Heart right ventricle (tissue), 16 donors: ENCODE measurements at regions not wholly inside any gene's neighbourhood (a gene's known extent, or its start where the extent isn't known, plus 50 kb on each side); places are given as distances from the start of the nearest gene placed in this dataset.

Experiments used
- ATAC-seq, 8 donors: fragments of 200-7000 bp; cut with Tn5 transposase; one replicate each; pipeline ENCODE4 v1.9.1; 2020; ENCODE audit warnings: mild to moderate bottlenecking in 8 of 8, moderate library complexity in 8 of 8, moderate number of reproducible peaks in 1 of 8
- DNase-seq, 2 donors: peaks; one replicate each; pipeline ENCODE4 v3.0.0-alpha.2; 2020
- H3K27ac ChIP-seq, 10 donors: fragments of 200-600 bp; sonication (generic) in 2 of 10; one replicate each; pipeline versions ENCODE4 v1.5.0 to v1.8.0; 2020 to 2022; ENCODE audit warnings: mild to moderate bottlenecking in 3 of 10
- H3K27me3 ChIP-seq, 7 donors: fragments of 200-600 bp; one replicate each; pipeline ENCODE4 v1.8.0; 2021 to 2022; ENCODE audit warnings: mild to moderate bottlenecking in 2 of 7
- H3K36me3 ChIP-seq, 9 donors: fragments of 200-600 bp; sonication (generic) in 1 of 9; one replicate each; pipeline versions ENCODE4 v1.5.0 to v1.8.0; 2020 to 2022; ENCODE audit warnings: mild to moderate bottlenecking in 2 of 9
- H3K4me1 ChIP-seq, 9 donors: fragments of 200-600 bp; sonication (generic) in 1 of 9; one replicate each; pipeline versions ENCODE4 v1.5.0 to v1.8.0; 2020 to 2022; ENCODE audit warnings: mild to moderate bottlenecking in 4 of 9
- H3K4me3 ChIP-seq, 10 donors: fragments of 200-600 bp; sonication (generic) in 2 of 10; one replicate each; pipeline versions ENCODE4 v1.5.0 to v1.8.0; 2020 to 2022; ENCODE audit warnings: mild to moderate bottlenecking in 7 of 10, moderate library complexity in 2 of 10
- H3K9me3 ChIP-seq, 11 donors: fragments of 200-600 bp in 10 of 11; sonication (generic) in 2 of 11; one replicate each; pipeline versions ENCODE4 v1.5.0 to v1.8.0; 2013 to 2022; ENCODE audit warnings: mild to moderate bottlenecking in 2 of 11, control low read depth in 1 of 11, moderate library complexity in 1 of 11
- CTCF ChIP-seq, 9 donors: fragments of 200-600 bp; sonication (generic) in 2 of 9; IDR thresholded peaks; one replicate each; pipeline versions ENCODE4 v1.5.0 to v1.8.0; 2021 to 2022; ENCODE audit warnings: antibody characterized with exemption in 9 of 9, mild to moderate bottlenecking in 5 of 9, moderate library complexity in 1 of 9
- WGBS, 2 donors: extraction: QIAGEN DNeasy Blood & Tissue Kit; methylation state at CpG; one replicate each; pipeline ENCODE4 v1.1.7; 2013; ENCODE audit warnings: inconsistent platforms in 1 of 2; 5-methylcytosine and 5-hydroxymethylcytosine counted together
- intact Hi-C, 10 donors: fragments of 100-400 bp; cut with DNase I; formaldehyde crosslinking; loops; one replicate each; pipeline versions ENCODE4 v1.11.1 to v1.14.2; 2022
- donor health status: Arrhythmogenic right ventricular cardiomyopathy.
- donor health status: ischemic (EF 13 %, LVEDD 7.1; RV severe dilation, severe dysfunction).
- donor health status: healthy with polysubstance abuse.
- donor health status: DM: no; HTN: yes; CAD: no.
- donor health status: DM: no; HTN: no; CAD: no.
- donor health status: ischemic (EF 25% LVEDD 6.9; RV normal size, moderate dysfunction).
- donor health status: ischemic (EF 25% LVEDD 5.7; RV mildly dilated, moderate dysfunction).
- donor health status: healthy.
- donor health status: DM: yes; HTN: yes; CAD: no.
- donor health status: Ischemic cardiomyopathy.
- donor health status: ischemic (EF 35%, LVEDD 5.7; RV mildly dilated, moderate dysfunction).
- donor health status: nonischemic (EF 11% LVEDD 7.7; RV severe dilation, severe dysfunction).
- donor health status: DM: yes; HTN: yes; CAD: no.
- donor health status: PGD.
- donor health status: ischemic (EF 29% LVEDD 5.4; RV normal size, mild dysfunction).
- donor health status: nonischemic (EF 23%, LVEDD 6.1; RV moderate dilation, normal function).

GRCh38 chrX:45783002-45783401 lies 582.3 kb upstream of the DIPK2B start:
- no peak overlapping the region for H3K27ac ChIP-seq
- WGBS, 2 donors = 72 to 81% methylated on average over 6 of the region's 6 CpGs
- no peak overlapping the region for H3K4me3 ChIP-seq
- H3K4me1 ChIP-seq = peaks cover 0 to 25% (median 0%) of the 10 kb centered on the region in 9 donors
- DNase-seq = no peak
- H3K9me3 ChIP-seq = no peaks in the 10 kb centered on the region
- no peaks in the 10 kb centered on the region for H3K36me3 ChIP-seq
- H3K27me3 ChIP-seq = peaks cover 0 to 66% (median 0%) of the 10 kb centered on the region in 7 donors
- intact Hi-C loops = loop anchor here in 1 of 10 donors (10.0 kb wide), 1 partner anchor 268 kb away; no protein-coding TSS in a partner anchor
- TF ChIP-seq CTCF (IDR thresholded peaks at IDR 0.05) = no peak
- ATAC-seq = no peak

DNA sequence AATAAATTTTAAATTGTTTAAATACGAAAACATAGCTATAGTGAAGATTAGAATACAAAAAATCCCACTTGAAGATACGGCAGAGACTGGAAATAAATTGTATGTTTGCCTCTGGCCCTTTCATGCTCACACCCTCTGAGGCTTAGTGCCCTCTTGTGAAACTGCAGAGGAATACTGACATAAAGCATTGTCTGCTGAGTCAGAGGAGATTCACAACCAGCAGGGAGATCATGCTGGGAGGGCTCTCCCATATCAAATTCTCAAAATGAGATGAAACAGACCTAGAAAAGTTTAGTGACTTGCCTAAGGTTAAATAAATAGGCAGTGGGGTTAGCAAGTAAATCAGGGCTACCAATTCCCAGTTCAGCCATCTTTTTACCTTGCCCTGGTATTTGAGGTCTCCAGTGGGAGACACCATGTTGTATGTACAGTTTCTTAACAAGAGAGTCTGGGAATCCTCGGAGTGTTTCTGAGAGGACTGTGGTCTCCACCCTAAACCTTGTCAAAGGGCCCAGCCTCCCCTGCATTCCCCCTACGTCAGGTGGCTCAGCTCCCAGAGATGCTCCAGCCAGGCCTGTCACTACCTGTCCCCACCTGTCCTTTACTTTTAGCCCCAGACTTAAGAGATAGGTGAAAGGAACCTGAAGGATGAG lies 581.4 kb upstream of the DIPK2B start:
- Histone ChIP-seq H3K27me3 (peaks cover 0 to 56% (median 0%) of the 10 kb centered on the region in 7 donors), H3K27ac (no peak overlapping the region), H3K4me3 (no peak overlapping the region), H3K9me3 (no peaks in the 10 kb centered on the region), H3K36me3 (no peaks in the 10 kb centered on the region), H3K4me1 (peaks cover 0 to 22% (median 0%) of the 10 kb centered on the region in 9 donors)
- DNase-seq (no peak), ATAC-seq (peak in 3 of 8 donors; percentile 55 to 64 (median 63))
- intact Hi-C loops = loop anchor here in 1 of 10 donors (10.0 kb wide), 1 partner anchor 267 kb away; no protein-coding TSS in a partner anchor
- 54 to 55% methylated on average over 4 of the region's 4 CpGs for WGBS, 2 donors
- peak in 5 of 9 donors; percentile 24 to 45 (median 40) for TF ChIP-seq CTCF (IDR thresholded peaks at IDR 0.05)

GRCh38 chrX:45778616-45779015 lies 577.9 kb upstream of the DIPK2B start:
- no peak overlapping the region for H3K27ac ChIP-seq
- no peaks in the 10 kb centered on the region for H3K36me3 ChIP-seq
- TF ChIP-seq CTCF (IDR thresholded peaks at IDR 0.05) = no peak
- ATAC-seq = no peak
- no peak overlapping the region for H3K4me3 ChIP-seq
- peaks cover 0 to 22% (median 0%) of the 10 kb centered on the region in 9 donors for H3K4me1 ChIP-seq
- no peaks in the 10 kb centered on the region for H3K9me3 ChIP-seq
- 74 to 76% methylated on average over 1 of the region's 1 CpG for WGBS, 2 donors
- H3K27me3 ChIP-seq = peaks cover 0 to 58% (median 0%) of the 10 kb centered on the region in 7 donors
- DNase-seq = no peak
- intact Hi-C loops = loop anchor here in 1 of 10 donors (10.0 kb wide), 1 partner anchor 264 kb away; no protein-coding TSS in a partner anchor

DNA sequence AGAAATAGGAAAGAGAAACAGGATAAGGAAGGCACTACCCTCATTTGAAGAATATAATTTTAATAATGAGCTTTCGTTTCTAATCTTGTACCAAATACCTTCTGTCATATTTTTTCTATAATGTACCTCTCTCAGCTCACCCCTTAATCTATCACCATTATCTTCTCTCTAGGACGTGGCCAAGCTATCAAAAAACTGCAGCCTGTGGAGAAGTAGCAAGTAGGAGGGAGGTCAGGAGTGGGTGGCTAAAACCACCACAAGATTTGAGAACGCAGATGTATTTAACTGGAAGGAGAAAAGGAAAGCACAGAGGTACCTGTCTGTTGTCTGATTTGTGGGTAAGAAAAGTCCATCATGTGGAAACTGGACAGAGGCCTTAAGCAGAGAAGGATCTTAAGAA lies 576.7 kb upstream of the DIPK2B start:
- Histone ChIP-seq H3K36me3 (no peaks in the 10 kb centered on the region), H3K4me1 (peaks cover 0 to 21% (median 0%) of the 10 kb centered on the region in 9 donors), H3K4me3 (no peak overlapping the region), H3K9me3 (no peaks in the 10 kb centered on the region), H3K27ac (no peak overlapping the region), H3K27me3 (peaks cover 0 to 59% (median 0%) of the 10 kb centered on the region in 7 donors)
- no peak for TF ChIP-seq CTCF (IDR thresholded peaks at IDR 0.05)
- DNase-seq (no peak), ATAC-seq (no peak)
- intact Hi-C loops = loop anchor here in 1 of 10 donors (10.0 kb wide), 1 partner anchor 263 kb away; no protein-coding TSS in a partner anchor
- WGBS, 2 donors = 82% methylated on average over 3 of the region's 3 CpGs
